HUES64 (cell line): ENCODE measurements at regions not wholly inside any gene's neighbourhood (a gene's known extent, or its start where the extent isn't known, plus 50 kb on each side); places are given as distances from the start of the nearest gene placed in this dataset.

Experiments
- H3K27ac ChIP-seq: 2 replicates; pipeline ENCODE4 v1.7.0; 2013; ENCODE audit warnings: low read depth, low read length, inconsistent platforms
- H3K27me3 ChIP-seq: 2 replicates; pipeline ENCODE4 v1.6.1; 2013; ENCODE audit warnings: mild to moderate bottlenecking, low read length; ENCODE audit not compliant: insufficient read depth
- H3K36me3 ChIP-seq: 2 replicates; pipeline ENCODE4 v1.6.1; 2013; ENCODE audit warnings: mild to moderate bottlenecking, low read length; ENCODE audit not compliant: insufficient read depth
- H3K4me1 ChIP-seq: 2 replicates; pipeline ENCODE4 v1.6.1; 2013; ENCODE audit warnings: mild to moderate bottlenecking, low read length, moderate library complexity; ENCODE audit not compliant: insufficient read depth
- H3K4me3 ChIP-seq: 2 replicates; pipeline ENCODE4 v1.5.1; 2013; ENCODE audit warnings: mild to moderate bottlenecking, low read length, moderate library complexity
- H3K9ac ChIP-seq: 2 replicates; pipeline ENCODE4 v1.6.1; 2013; ENCODE audit warnings: mild to moderate bottlenecking, low read depth, low read length
- H3K9me3 ChIP-seq: 2 replicates; pipeline ENCODE4 v1.6.1; 2013; ENCODE audit warnings: low read depth, low read length; ENCODE audit not compliant: insufficient read depth
- WGBS: fragments of 150-250, 120-280 bp; methylation state at CpG from one replicate; pipeline ENCODE4 v1.1.7; 2013; ENCODE audit warnings: missing lambda C conversion rate; 5-methylcytosine and 5-hydroxymethylcytosine counted together

- no peaks in the 10 kb centered on the region for H3K27me3 ChIP-seq
- H3K9ac ChIP-seq: no peak overlapping the region
- H3K4me3 ChIP-seq: no peak overlapping the region
- no peaks in the 10 kb centered on the region for H3K36me3 ChIP-seq
- 68% methylated on average over 3 of the region's 3 CpGs for WGBS
- peaks cover 8% of the 10 kb centered on the region; the same call in 1 of the 2 replicates for H3K9me3 ChIP-seq
- H3K4me1 ChIP-seq: no peaks in the 10 kb centered on the region
- no peak overlapping the region for H3K27ac ChIP-seq
These were observed 303.8 kb upstream of the TRIB2 start for GRCh38 chr2:12412898-12413305.

DNA sequence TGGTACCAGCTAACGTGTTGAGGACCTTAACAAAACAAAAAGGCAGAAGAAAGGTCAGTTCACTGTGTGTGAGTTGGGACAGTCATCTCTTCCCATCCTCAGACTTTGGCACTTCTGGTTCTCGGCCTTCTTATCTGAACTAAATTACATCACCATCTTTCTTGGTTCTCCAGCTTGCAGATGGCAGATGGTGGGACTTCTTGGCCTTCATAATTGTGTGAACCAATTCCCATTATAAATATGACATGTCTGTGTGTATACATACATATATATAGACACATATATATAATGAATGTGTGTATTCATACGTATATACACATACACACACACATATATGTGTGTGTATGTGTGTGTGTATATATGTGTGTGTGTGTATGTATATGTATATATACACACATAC, 301.2 kb upstream of the TRIB2 start:
- H3K4me3 ChIP-seq: no peak overlapping the region
- no peak overlapping the region for H3K9ac ChIP-seq
- peaks cover 8% of the 10 kb centered on the region; the same call in 1 of the 2 replicates for H3K9me3 ChIP-seq
- H3K4me1 ChIP-seq: no peaks in the 10 kb centered on the region
- 91% methylated on average over 2 of the region's 3 CpGs for WGBS
- H3K36me3 ChIP-seq: no peaks in the 10 kb centered on the region
- H3K27me3 ChIP-seq: no peaks in the 10 kb centered on the region
- no peak overlapping the region for H3K27ac ChIP-seq

DNA sequence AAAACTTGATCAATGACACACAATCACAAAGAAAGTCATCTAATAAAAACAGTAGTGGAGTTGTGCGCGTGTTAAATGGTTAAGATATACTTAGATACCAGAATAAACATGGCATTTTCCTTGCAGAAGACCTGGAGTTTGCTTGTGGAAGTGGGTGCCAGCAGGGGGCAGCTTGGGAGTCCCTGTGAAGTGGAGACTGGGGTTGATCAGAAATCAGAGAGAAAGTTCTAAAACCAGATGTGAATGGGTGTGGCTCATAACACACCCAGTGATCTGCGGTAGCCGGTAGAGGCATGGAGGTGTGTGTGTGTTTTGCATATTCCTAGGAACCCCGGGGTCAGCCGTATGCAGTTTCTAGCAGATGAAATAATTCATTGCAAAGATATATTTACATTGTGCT, 300.1 kb upstream of the TRIB2 start:
- Histone ChIP-seq H3K27ac (no peak overlapping the region), H3K4me3 (no peak overlapping the region), H3K9me3 (peaks cover 5% of the 10 kb centered on the region; the same call in 1 of the 2 replicates), H3K4me1 (no peaks in the 10 kb centered on the region), H3K36me3 (no peaks in the 10 kb centered on the region), H3K27me3 (no peaks in the 10 kb centered on the region), H3K9ac (no peak overlapping the region)
- 89% methylated on average over 4 of the region's 6 CpGs for WGBS

DNA sequence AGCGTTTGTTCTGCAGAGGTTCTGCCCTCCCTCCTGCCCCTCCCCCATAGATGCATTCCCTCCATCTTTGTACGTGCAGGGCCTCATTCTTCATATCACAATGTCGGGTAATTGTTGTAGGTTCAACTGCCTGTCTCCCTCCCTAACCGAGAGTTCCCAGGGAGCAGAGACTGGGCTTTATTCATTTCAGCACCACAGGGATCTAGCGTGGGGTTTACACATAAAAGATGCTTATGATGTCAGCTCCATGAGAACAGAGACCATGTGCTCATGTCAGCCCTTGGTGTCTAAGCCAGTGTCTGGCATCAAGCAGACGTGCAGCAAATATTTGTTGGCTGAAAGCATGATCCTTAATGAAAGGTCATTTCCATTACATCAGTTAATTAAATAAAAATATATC, 298.9 kb upstream of the TRIB2 start:
- Histone ChIP-seq H3K4me1 (no peaks in the 10 kb centered on the region), H3K9ac (no peak overlapping the region), H3K27ac (no peak overlapping the region), H3K36me3 (no peaks in the 10 kb centered on the region), H3K27me3 (no peaks in the 10 kb centered on the region), H3K9me3 (0 out of 2 replicates have a peak, but pooled peaks cover 2% of the 10 kb centered on the region), H3K4me3 (no peak overlapping the region)
- 93% methylated on average over 6 of the region's 6 CpGs for WGBS

GRCh38 chr2:12419803-12420202, 296.9 kb upstream of the TRIB2 start:
- Histone ChIP-seq H3K36me3 (no peaks in the 10 kb centered on the region), H3K4me3 (no peak overlapping the region), H3K9me3 (0 out of 2 replicates have a peak, but pooled peaks cover 2% of the 10 kb centered on the region), H3K4me1 (no peaks in the 10 kb centered on the region), H3K27ac (no peak overlapping the region), H3K9ac (no peak overlapping the region), H3K27me3 (no peaks in the 10 kb centered on the region)
- WGBS: 93% methylated on average over 2 of the region's 3 CpGs

GRCh38 chr2:12421046-12421445, 295.7 kb upstream of the TRIB2 start:
- H3K9me3 ChIP-seq: no peaks in the 10 kb centered on the region
- no peaks in the 10 kb centered on the region for H3K36me3 ChIP-seq
- 94% methylated on average over 3 of the region's 3 CpGs for WGBS
- no peaks in the 10 kb centered on the region for H3K4me1 ChIP-seq
- H3K27ac ChIP-seq: no peak overlapping the region
- H3K27me3 ChIP-seq: no peaks in the 10 kb centered on the region
- no peak overlapping the region for H3K4me3 ChIP-seq
- no peak overlapping the region for H3K9ac ChIP-seq

GRCh38 chr2:12424219-12424618, 292.5 kb upstream of the TRIB2 start:
- no peak overlapping the region for H3K4me3 ChIP-seq
- 90% methylated on average over 2 of the region's 2 CpGs for WGBS
- no peak overlapping the region for H3K9ac ChIP-seq
- no peaks in the 10 kb centered on the region for H3K27me3 ChIP-seq
- H3K27ac ChIP-seq: no peak overlapping the region
- H3K4me1 ChIP-seq: peaks cover 18% of the 10 kb centered on the region
- no peaks in the 10 kb centered on the region for H3K36me3 ChIP-seq
- no peaks in the 10 kb centered on the region for H3K9me3 ChIP-seq

- no peak overlapping the region for H3K27ac ChIP-seq
These were observed 291.9 kb upstream of the TRIB2 start for GRCh38 chr2:12424809-12425208.

GRCh38 chr2:12428324-12428723, 288.4 kb upstream of the TRIB2 start:
- 64% methylated on average over 5 of the region's 5 CpGs for WGBS
- Histone ChIP-seq H3K27me3 (no peaks in the 10 kb centered on the region), H3K4me1 (peaks cover 26% of the 10 kb centered on the region), H3K9me3 (no peaks in the 10 kb centered on the region), H3K4me3 (no peak overlapping the region), H3K36me3 (no peaks in the 10 kb centered on the region), H3K9ac (peak overlapping the region; percentile 17), H3K27ac (peak overlapping the region; percentile 76; the same call in 1 of the 2 replicates)

More at GRCh38 chr2:12424809-12425208, 291.9 kb upstream of the TRIB2 start:
- Histone ChIP-seq H3K4me3 (no peak overlapping the region), H3K9ac (no peak overlapping the region), H3K4me1 (peaks cover 22% of the 10 kb centered on the region), H3K27me3 (no peaks in the 10 kb centered on the region), H3K36me3 (no peaks in the 10 kb centered on the region), H3K9me3 (no peaks in the 10 kb centered on the region)
- 75% methylated on average over 3 of the region's 3 CpGs for WGBS

DNA sequence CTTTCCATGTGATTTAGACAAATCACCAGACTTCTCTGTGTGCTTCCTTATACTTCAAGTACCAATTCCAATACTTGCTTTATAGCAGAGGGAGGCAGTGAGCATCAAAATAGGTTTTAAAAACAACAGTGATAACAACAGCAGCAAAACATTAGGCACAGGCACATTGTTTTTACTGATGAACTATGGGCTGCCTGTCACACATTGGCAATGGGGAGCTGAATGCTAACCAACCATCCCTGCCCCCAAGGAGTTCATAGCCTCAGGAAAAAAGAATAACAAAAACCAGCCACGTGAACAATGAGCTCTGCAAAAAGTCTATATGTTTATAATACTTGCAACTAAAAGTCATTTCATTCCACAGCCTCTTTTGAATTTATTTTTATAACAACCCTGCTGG, 287.9 kb upstream of the TRIB2 start:
- H3K36me3 ChIP-seq: no peaks in the 10 kb centered on the region
- H3K9ac ChIP-seq: peak overlapping the region; percentile 17
- 0% methylated on average over 1 of the region's 1 CpG for WGBS
- no peaks in the 10 kb centered on the region for H3K27me3 ChIP-seq
- H3K4me1 ChIP-seq: peaks cover 26% of the 10 kb centered on the region
- H3K9me3 ChIP-seq: no peaks in the 10 kb centered on the region
- H3K4me3 ChIP-seq: no peak overlapping the region
- H3K27ac ChIP-seq: peak overlapping the region; percentile 76

DNA sequence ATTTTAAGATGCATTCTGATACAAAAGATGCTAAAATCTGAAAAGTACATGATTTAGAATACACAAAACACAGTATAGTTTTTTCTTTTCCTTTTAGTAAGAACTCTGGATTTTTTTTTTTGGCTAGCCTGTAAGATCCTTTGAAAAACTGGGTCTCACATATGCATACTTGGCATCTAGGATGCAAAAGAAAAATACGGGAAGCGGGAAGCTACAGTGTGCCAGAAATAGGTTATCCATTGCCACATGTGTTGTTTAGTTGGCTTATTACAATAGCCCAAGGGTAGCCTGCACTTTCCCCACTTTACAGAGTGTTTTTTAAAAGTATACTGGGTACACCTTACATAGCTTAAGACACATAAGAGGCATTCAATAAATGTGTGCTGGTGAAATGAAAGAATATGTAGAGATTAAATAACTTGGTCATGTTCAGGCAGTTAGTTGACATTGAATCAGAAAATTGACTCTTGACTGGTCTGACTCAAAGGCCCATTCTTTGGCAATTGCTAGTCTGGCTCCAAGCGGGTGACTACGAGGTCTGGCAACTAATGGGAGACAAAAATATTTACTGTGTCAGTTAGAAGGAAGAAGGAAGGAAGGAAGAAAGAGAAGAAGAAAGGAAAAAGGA, 286.8 kb upstream of the TRIB2 start:
- no peaks in the 10 kb centered on the region for H3K36me3 ChIP-seq
- no peak overlapping the region for H3K9ac ChIP-seq
- H3K4me1 ChIP-seq: peaks cover 26% of the 10 kb centered on the region
- no peaks in the 10 kb centered on the region for H3K27me3 ChIP-seq
- no peak overlapping the region for H3K27ac ChIP-seq
- 96% methylated on average over 4 of the region's 4 CpGs for WGBS
- no peak overlapping the region for H3K4me3 ChIP-seq
- H3K9me3 ChIP-seq: no peaks in the 10 kb centered on the region
